Sigmoid colon (tissue), 6 donors: ENCODE measurements at regions not wholly inside any gene's neighbourhood (a gene's known extent, or its start where the extent isn't known, plus 50 kb on each side); places are given as distances from the start of the nearest gene placed in this dataset.

Experiments used
- DNase-seq: peaks from one replicate; pipeline ENCODE4 v3.0.0-alpha.2; 2019
- H3K27ac ChIP-seq, 4 donors: fragments of 200-600 bp; sonication (generic); one replicate each; pipeline ENCODE4 v1.5.1; 2016 to 2019; ENCODE audit warnings: mild to moderate bottlenecking in 1 of 4
- H3K27me3 ChIP-seq, 3 donors: fragments of 200-600 bp; sonication (generic); one replicate each; pipeline ENCODE4 v1.5.1; 2019; ENCODE audit warnings: mild to moderate bottlenecking in 1 of 3
- H3K36me3 ChIP-seq, 4 donors: fragments of 200-600 bp; sonication (generic); one replicate each; pipeline ENCODE4 v1.5.1; 2016 to 2019
- H3K4me1 ChIP-seq, 4 donors: fragments of 200-600 bp; sonication (generic); one replicate each; pipeline ENCODE4 v1.5.1; 2017 to 2019
- H3K4me3 ChIP-seq, 4 donors: fragments of 200-600 bp; sonication (generic); one replicate each; pipeline ENCODE4 v1.5.1; 2017 to 2019; ENCODE audit warnings: mild to moderate bottlenecking in 2 of 4, moderate library complexity in 1 of 4
- H3K9me3 ChIP-seq, 4 donors: fragments of 200-600 bp in 3 of 4; sonication (generic) in 3 of 4; one replicate each; pipeline versions ENCODE4 v1.5.1 to v1.6.1; 2013 to 2019
- CTCF ChIP-seq, 4 experiments: fragments of 450-650 bp in 3 of 4; fragments of 200-600 bp in 1 of 4; IDR thresholded peaks; one replicate each; pipeline ENCODE4 v1.5.1; 2016 to 2019; ENCODE audit warnings: antibody characterized with exemption in 4 of 4, mild to moderate bottlenecking in 3 of 4, moderate library complexity in 2 of 4
- EP300 ChIP-seq, 4 donors: sonication (generic); formaldehyde crosslinking; IDR thresholded peaks; one replicate each; pipeline ENCODE4 v1.6.1; 2017; ENCODE audit warnings: antibody characterized with exemption in 4 of 4
- POLR2A ChIP-seq, 2 donors: fragments of 450-650 bp; IDR thresholded peaks; one replicate each; pipeline ENCODE4 v1.6.1; 2016; ENCODE audit warnings: antibody characterized with exemption in 2 of 2, mild to moderate bottlenecking in 2 of 2, moderate library complexity in 2 of 2
- POLR2AphosphoS5 ChIP-seq, 4 donors: sonication (generic); formaldehyde crosslinking; IDR thresholded peaks; one replicate each; pipeline ENCODE4 v1.6.1; 2017; ENCODE audit warnings: antibody characterized with exemption in 4 of 4
- whole genome bisulfite sequencing, 2 donors: extraction: QIAGEN DNeasy Blood & Tissue Kit; methylation state at CpG; one replicate each; pipeline ENCODE4 v1.1.7; 2013; 5-methylcytosine and 5-hydroxymethylcytosine counted together
- intact Hi-C: fragments of 100-400 bp; cut with DNase I; formaldehyde crosslinking; loops from one replicate; pipeline ENCODE4 v1.15.1; 2023
- donor health status: healthy with polysubstance abuse.
- donor health status: healthy.

GRCh38 chr9:21653091-21653490, 149.3 kb upstream of the MTAP start:
- H3K27ac ChIP-seq: no peak overlapping the region
- peaks cover 0 to 4% (median 0%) of the 10 kb centered on the region in 4 donors for H3K9me3 ChIP-seq
- no peak for DNase-seq
- H3K27me3 ChIP-seq: no peaks in the 10 kb centered on the region
- peaks cover 0 to 16% (median 12%) of the 10 kb centered on the region in 4 donors for H3K4me1 ChIP-seq
- H3K36me3 ChIP-seq: no peaks in the 10 kb centered on the region
- TF ChIP-seq EP300 (IDR thresholded peaks at IDR 0.05) (no peak), CTCF (IDR thresholded peaks at IDR 0.05) (no peak), POLR2A (IDR thresholded peaks at IDR 0.05) (no peak), POLR2AphosphoS5 (IDR thresholded peaks at IDR 0.05) (no peak)
- H3K4me3 ChIP-seq: no peak overlapping the region
- intact Hi-C loops: no loop called here
- WGBS, 2 donors: 56 to 73% methylated on average over 3 of the region's 3 CpGs

- intact Hi-C loops: no loop called here
- Histone ChIP-seq H3K27me3 (no peaks in the 10 kb centered on the region), H3K27ac (no peak overlapping the region), H3K4me3 (no peak overlapping the region), H3K36me3 (no peaks in the 10 kb centered on the region), H3K9me3 (no peaks in the 10 kb centered on the region), H3K4me1 (peaks cover 0 to 17% (median 12%) of the 10 kb centered on the region in 4 donors)
- DNase-seq: no peak
- TF ChIP-seq POLR2AphosphoS5 (IDR thresholded peaks at IDR 0.05): no peak
- no peak for TF ChIP-seq EP300 (IDR thresholded peaks at IDR 0.05)
- no peak for TF ChIP-seq CTCF (IDR thresholded peaks at IDR 0.05)
- no peak for TF ChIP-seq POLR2A (IDR thresholded peaks at IDR 0.05)
- WGBS, 2 donors: 67 to 71% methylated on average over 1 of the region's 1 CpG
Measured at GRCh38 chr9:21653589-21653988, 148.8 kb upstream of the MTAP start.

GRCh38 chr9:21656776-21657674, 145.4 kb upstream of the MTAP start:
- H3K4me1 ChIP-seq: peaks cover 0 to 17% (median 12%) of the 10 kb centered on the region in 4 donors
- H3K9me3 ChIP-seq: no peaks in the 10 kb centered on the region
- H3K36me3 ChIP-seq: no peaks in the 10 kb centered on the region
- H3K27ac ChIP-seq: no peak overlapping the region
- 68 to 74% methylated on average over 2 of the region's 2 CpGs for whole genome bisulfite sequencing, 2 donors
- no peaks in the 10 kb centered on the region for H3K27me3 ChIP-seq
- TF ChIP-seq POLR2AphosphoS5 (IDR thresholded peaks at IDR 0.05) (no peak), EP300 (IDR thresholded peaks at IDR 0.05) (no peak), CTCF (IDR thresholded peaks at IDR 0.05) (no peak), POLR2A (IDR thresholded peaks at IDR 0.05) (no peak)
- DNase-seq: no peak
- H3K4me3 ChIP-seq: no peak overlapping the region
- intact Hi-C loops: no loop called here

GRCh38 chr9:21657966-21658667, 144.3 kb upstream of the MTAP start:
- no peak overlapping the region for H3K4me3 ChIP-seq
- WGBS, 2 donors: 46 to 80% methylated on average over 2 of the region's 2 CpGs
- intact Hi-C loops: no loop called here
- H3K27ac ChIP-seq: no peak overlapping the region
- no peaks in the 10 kb centered on the region for H3K36me3 ChIP-seq
- H3K4me1 ChIP-seq: peaks cover 0 to 17% (median 12%) of the 10 kb centered on the region in 4 donors
- H3K27me3 ChIP-seq: no peaks in the 10 kb centered on the region
- DNase-seq: no peak
- TF ChIP-seq CTCF (IDR thresholded peaks at IDR 0.05): no peak
- TF ChIP-seq POLR2AphosphoS5 (IDR thresholded peaks at IDR 0.05): no peak
- no peak for TF ChIP-seq EP300 (IDR thresholded peaks at IDR 0.05)
- TF ChIP-seq POLR2A (IDR thresholded peaks at IDR 0.05): no peak
- H3K9me3 ChIP-seq: no peaks in the 10 kb centered on the region
